GM10266 (cell line): ENCODE measurements at regions not wholly inside any gene's neighbourhood (a gene's known extent, or its start where the extent isn't known, plus 50 kb on each side); places are given as distances from the start of the nearest gene placed in this dataset.

Experiments used
- DNase-seq: peaks from one replicate; pipeline ENCODE4 v3.0.0; 2012; ENCODE audit errors: extremely low spot score
- CTCF ChIP-seq: IDR thresholded peaks from 2 replicates; pipeline ENCODE4 v1.5.1; 2012; ENCODE audit warnings: mild to moderate bottlenecking, low read depth; ENCODE audit not compliant: control insufficient read depth, insufficient read depth; ENCODE audit errors: missing control alignments

GRCh38 chr10:69709366-69709941 is 79.4 kb downstream of the FAM241B start:
- DNase-seq: no peak
- TF ChIP-seq CTCF: no peak

GRCh38 chr10:69710008-69710888 is 80.2 kb downstream of the FAM241B start:
- no peak for DNase-seq
- no peak for TF ChIP-seq CTCF

GRCh38 chr10:69712342-69712741 is 82.3 kb downstream of the FAM241B start:
- no peak for TF ChIP-seq CTCF
- DNase-seq: no peak

- DNase-seq: no peak
- no peak for TF ChIP-seq CTCF
Measured at GRCh38 chr10:69714572-69714971, 84.5 kb downstream of the FAM241B start.

GRCh38 chr10:69715156-69715898 is 85.3 kb downstream of the FAM241B start:
- DNase-seq: no peak
- no peak for TF ChIP-seq CTCF

GRCh38 chr10:69715899-69716606 is 85.7 kb upstream of the COL13A1 start:
- TF ChIP-seq CTCF: no peak
- no peak for DNase-seq
